Glomerular visceral epithelial cell (primary cell): ENCODE measurements at regions not wholly inside any gene's neighbourhood (a gene's known extent, or its start where the extent isn't known, plus 50 kb on each side); places are given as distances from the start of the nearest gene placed in this dataset.
"Not testable (repeated sequence)": the region's sequence is repeated elsewhere in the genome, so short reads cannot be mapped to it uniquely, and the experiment has no call there.

Experiments used
- DNase-seq: peaks from one replicate; pipeline ENCODE4 v3.0.0-alpha.2; 2016; ENCODE audit errors: extremely low spot score

GRCh38 chr10:124244256-124244877 lies 151.0 kb upstream of the CHST15 start:
- DNase-seq, result no peak

GRCh38 chr10:124243702-124244121 lies 150.3 kb upstream of the CHST15 start:
- no peak for DNase-seq

- no peak for DNase-seq
Measured at GRCh38 chr10:124242791-124243190, 149.4 kb upstream of the CHST15 start.

- no peak for DNase-seq
Measured at GRCh38 chr10:124242365-124242764, 149.0 kb upstream of the CHST15 start.

- not testable (repeated sequence) for DNase-seq
Measured at GRCh38 chr10:124241510-124241909, 148.1 kb upstream of the CHST15 start.

GRCh38 chr10:124240839-124241291 lies 147.5 kb upstream of the CHST15 start:
- DNase-seq, result no peak

GRCh38 chr10:124239696-124240095 lies 146.3 kb upstream of the CHST15 start:
- DNase-seq, result no peak

- no peak for DNase-seq
Measured at GRCh38 chr10:124239134-124239533, 145.7 kb upstream of the CHST15 start.

- no peak for DNase-seq
Measured at GRCh38 chr10:124238367-124238766, 145.0 kb upstream of the CHST15 start.

GRCh38 chr10:124237282-124237961 lies 144.0 kb upstream of the CHST15 start:
- DNase-seq, result no peak

GRCh38 chr10:124236816-124237215 lies 143.4 kb upstream of the CHST15 start:
- no peak for DNase-seq

GRCh38 chr10:124236136-124236535 lies 142.7 kb upstream of the CHST15 start:
- DNase-seq, result no peak

GRCh38 chr10:124235232-124235631 lies 141.8 kb upstream of the CHST15 start:
- no peak for DNase-seq

GRCh38 chr10:124233546-124234138 lies 140.2 kb upstream of the CHST15 start:
- no peak for DNase-seq

- DNase-seq, result no peak
Measured at GRCh38 chr10:124232686-124233545, 139.5 kb upstream of the CHST15 start.

- DNase-seq, result no peak
Measured at GRCh38 chr10:124231168-124232155, 138.1 kb upstream of the CHST15 start.

- no peak for DNase-seq
Measured at GRCh38 chr10:124230635-124231167, 137.3 kb upstream of the CHST15 start.

GRCh38 chr10:124229989-124230634 lies 136.7 kb upstream of the CHST15 start:
- no peak for DNase-seq

- no peak for DNase-seq
Measured at GRCh38 chr10:124229201-124229988, 136.0 kb upstream of the CHST15 start.
